Renal pelvis (tissue), 1 donor: ENCODE measurements at regions not wholly inside any gene's neighbourhood (a gene's known extent, or its start where the extent isn't known, plus 50 kb on each side); places are given as distances from the start of the nearest gene placed in this dataset.
"Not testable (repeated sequence)": the region's sequence is repeated elsewhere in the genome, so short reads cannot be mapped to it uniquely, and the experiment has no call there.

ENCODE experiments used
- DNase-seq: peaks from one replicate; pipeline ENCODE4 v3.0.0-alpha.2; 2013

GRCh38 chr13:111493468-111493867 is 173.0 kb downstream of the TEX29 start:
- DNase-seq: no peak

- no peak for DNase-seq
These were observed 174.2 kb downstream of the TEX29 start for GRCh38 chr13:111494641-111495040.

- not testable (repeated sequence) for DNase-seq
These were observed 181.4 kb downstream of the TEX29 start for GRCh38 chr13:111501596-111502535.

- no peak for DNase-seq
These were observed 182.5 kb downstream of the TEX29 start for GRCh38 chr13:111502957-111503356.

- no peak for DNase-seq
These were observed 182.9 kb downstream of the TEX29 start for GRCh38 chr13:111503376-111503775.

- no peak for DNase-seq
These were observed 183.7 kb downstream of the TEX29 start for GRCh38 chr13:111503905-111504695.

GRCh38 chr13:111505175-111505777 is 184.8 kb downstream of the TEX29 start:
- no peak for DNase-seq

- no peak for DNase-seq
These were observed 185.7 kb downstream of the TEX29 start for GRCh38 chr13:111506125-111506524.

GRCh38 chr13:111506621-111507020 is 186.2 kb downstream of the TEX29 start:
- DNase-seq: no peak

- no peak for DNase-seq
These were observed 187.9 kb downstream of the TEX29 start for GRCh38 chr13:111508164-111508870.

- DNase-seq: no peak
These were observed 188.6 kb downstream of the TEX29 start for GRCh38 chr13:111508902-111509509.

GRCh38 chr13:111510502-111511218 is 190.2 kb downstream of the TEX29 start:
- no peak for DNase-seq

GRCh38 chr13:111511219-111511732 is 190.8 kb downstream of the TEX29 start:
- no peak for DNase-seq

GRCh38 chr13:111511805-111512504 is 191.5 kb downstream of the TEX29 start:
- DNase-seq: no peak

GRCh38 chr13:111512707-111513106 is 192.3 kb downstream of the TEX29 start:
- no peak for DNase-seq

- DNase-seq: no peak
These were observed 193.5 kb downstream of the TEX29 start for GRCh38 chr13:111513766-111514609.

GRCh38 chr13:111514610-111515306 is 194.3 kb downstream of the TEX29 start:
- no peak for DNase-seq

- DNase-seq: no peak
These were observed 194.8 kb downstream of the TEX29 start for GRCh38 chr13:111515307-111515617.
